ENCODE measurements at regions not wholly inside any gene's neighbourhood (a gene's known extent, or its start where the extent isn't known, plus 50 kb on each side); places are given as distances from the start of the nearest gene placed in this dataset.

DNA sequence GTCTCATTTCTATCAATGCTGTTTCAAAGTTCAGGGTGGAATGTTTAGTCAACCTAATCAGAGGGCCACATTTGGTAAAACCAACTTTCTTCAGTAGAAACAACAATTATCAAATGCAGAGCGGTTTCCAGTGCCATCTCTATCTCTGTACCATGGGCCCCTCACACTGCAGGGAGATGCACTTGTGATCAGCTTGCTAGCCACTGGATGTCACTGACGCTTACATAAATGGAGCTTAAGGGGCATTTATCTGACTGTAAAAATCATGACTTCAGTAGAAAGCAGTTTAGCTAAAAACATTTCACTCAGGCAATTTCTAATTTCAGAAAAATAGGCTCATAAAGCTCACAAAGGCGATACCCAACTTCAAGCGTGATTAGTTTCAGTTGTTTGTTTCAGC is 678.0 kb downstream of the ZEB2 start:
- TF ChIP-seq POLR2A (IDR thresholded peaks at IDR 0.05) (no peak), CTCF (IDR thresholded peaks at IDR 0.05 in 8 of 11, conservative IDR thresholded peaks at IDR 0.05 in 3 of 11) (no peak)

Measured in spleen (tissue), 7 donors.